Activated CD8-positive, alpha-beta T cell treated with anti-CD3 and anti-CD28 coated beads for 36 hours (primary cell): ENCODE measurements at regions not wholly inside any gene's neighbourhood (a gene's known extent, or its start where the extent isn't known, plus 50 kb on each side); places are given as distances from the start of the nearest gene placed in this dataset.

Source experiments
- ATAC-seq: fragments of 200-7000 bp; cut with Tn5 transposase; one replicate; pipeline ENCODE4 v1.10.0; 2021; ENCODE audit warnings: mild to moderate bottlenecking, moderate library complexity
- CTCF ChIA-PET: fragments of 350-600 bp; sonication (Branson Sonifier 250); formaldehyde crosslinking; loops from one replicate; lab custom pipeline; 2021; ENCODE audit warnings: antibody characterized with exemption; lab: Charles Lee
- POLR2A ChIA-PET: fragments of 350-600 bp; sonication (Branson Sonifier 250); formaldehyde crosslinking; loops from one replicate; lab custom pipeline; 2021; ENCODE audit warnings: antibody characterized with exemption; lab: Charles Lee
- DNase-seq: peaks from one replicate; pipeline ENCODE4 v3.0.0-alpha.2; 2020
- H3K27ac Mint-ChIP-seq: one replicate; pipeline ENCODE4 v1.8.0; 2021; ENCODE audit warnings: mild to moderate bottlenecking, mixed read lengths
- H3K27me3 Mint-ChIP-seq: one replicate; pipeline ENCODE4 v1.8.0; 2021; ENCODE audit warnings: mixed read lengths
- H3K36me3 Mint-ChIP-seq: one replicate; pipeline ENCODE4 v1.8.0; 2021; ENCODE audit warnings: low read depth, mixed read lengths
- H3K4me1 Mint-ChIP-seq: one replicate; pipeline ENCODE4 v1.8.0; 2021; ENCODE audit warnings: low read depth, mixed read lengths
- H3K4me3 Mint-ChIP-seq: one replicate; pipeline ENCODE4 v1.8.0; 2021; ENCODE audit warnings: mild to moderate bottlenecking, moderate library complexity, mixed read lengths
- H3K9me3 Mint-ChIP-seq: one replicate; pipeline ENCODE4 v1.8.0; 2021; ENCODE audit warnings: mixed read lengths
- intact Hi-C: fragments of 100-400 bp; cut with micrococcal nuclease; formaldehyde crosslinking; loops from one replicate; pipeline ENCODE4 v1.10.0; 2022
- TF ChIP-seq, protein P1 (sequence below): fragments of 200-600 bp; IDR thresholded peaks from one replicate; pipeline ENCODE4 v1.8.0; 2022; ENCODE audit warnings: antibody characterized with exemption, mild to moderate bottlenecking

DNA sequence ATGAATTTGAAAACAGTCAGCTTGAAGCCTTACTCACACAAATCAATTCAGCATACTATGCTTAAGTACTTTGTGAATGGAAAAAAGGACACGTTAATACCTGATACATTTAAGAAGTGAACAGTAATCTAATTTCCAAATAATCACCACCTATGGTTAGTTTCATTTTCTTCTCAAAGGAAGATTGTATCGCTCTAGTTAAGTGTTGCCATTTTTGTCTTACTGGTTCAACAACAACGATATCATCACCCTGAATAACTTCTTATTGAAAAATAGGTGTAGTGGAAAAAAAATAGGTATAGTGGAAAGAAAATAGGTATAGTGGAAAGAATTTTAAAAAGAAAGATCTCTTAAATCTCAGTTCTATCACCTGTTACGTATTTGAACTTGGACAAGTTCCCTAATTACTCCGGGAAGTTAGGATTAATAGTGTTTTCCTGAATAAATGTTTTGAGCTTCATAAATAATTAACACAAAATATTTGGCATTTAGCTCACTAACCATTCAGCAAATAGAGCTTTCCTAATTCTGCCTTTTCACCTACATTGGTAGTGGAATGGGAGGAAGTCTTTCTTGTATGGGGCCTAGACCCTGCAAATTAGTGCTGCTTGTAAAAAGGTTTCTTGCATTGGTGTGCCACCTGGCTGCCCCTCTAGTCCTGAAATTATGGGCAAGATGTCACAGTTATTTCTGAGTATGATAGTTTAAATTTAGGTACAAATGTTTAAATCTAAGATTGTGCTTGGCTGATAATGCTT is 502.6 kb upstream of the NMUR2 start:
- CTCF ChIA-PET, result no interaction called here
- DNase-seq (no peak), ATAC-seq (no peak)
- intact Hi-C loops, result no loop called here
- peaks cover 14% of the 10 kb centered on the region for H3K9me3 Mint-ChIP-seq
- no peak overlapping the region for H3K4me3 Mint-ChIP-seq
- H3K27ac Mint-ChIP-seq, result no peak overlapping the region
- TF ChIP-seq, protein P1, sequence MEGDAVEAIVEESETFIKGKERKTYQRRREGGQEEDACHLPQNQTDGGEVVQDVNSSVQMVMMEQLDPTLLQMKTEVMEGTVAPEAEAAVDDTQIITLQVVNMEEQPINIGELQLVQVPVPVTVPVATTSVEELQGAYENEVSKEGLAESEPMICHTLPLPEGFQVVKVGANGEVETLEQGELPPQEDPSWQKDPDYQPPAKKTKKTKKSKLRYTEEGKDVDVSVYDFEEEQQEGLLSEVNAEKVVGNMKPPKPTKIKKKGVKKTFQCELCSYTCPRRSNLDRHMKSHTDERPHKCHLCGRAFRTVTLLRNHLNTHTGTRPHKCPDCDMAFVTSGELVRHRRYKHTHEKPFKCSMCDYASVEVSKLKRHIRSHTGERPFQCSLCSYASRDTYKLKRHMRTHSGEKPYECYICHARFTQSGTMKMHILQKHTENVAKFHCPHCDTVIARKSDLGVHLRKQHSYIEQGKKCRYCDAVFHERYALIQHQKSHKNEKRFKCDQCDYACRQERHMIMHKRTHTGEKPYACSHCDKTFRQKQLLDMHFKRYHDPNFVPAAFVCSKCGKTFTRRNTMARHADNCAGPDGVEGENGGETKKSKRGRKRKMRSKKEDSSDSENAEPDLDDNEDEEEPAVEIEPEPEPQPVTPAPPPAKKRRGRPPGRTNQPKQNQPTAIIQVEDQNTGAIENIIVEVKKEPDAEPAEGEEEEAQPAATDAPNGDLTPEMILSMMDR, result no peak
- H3K4me1 Mint-ChIP-seq, result no peaks in the 10 kb centered on the region
- POLR2A ChIA-PET, result no interaction called here
- H3K27me3 Mint-ChIP-seq, result no peaks in the 10 kb centered on the region
- no peaks in the 10 kb centered on the region for H3K36me3 Mint-ChIP-seq

DNA sequence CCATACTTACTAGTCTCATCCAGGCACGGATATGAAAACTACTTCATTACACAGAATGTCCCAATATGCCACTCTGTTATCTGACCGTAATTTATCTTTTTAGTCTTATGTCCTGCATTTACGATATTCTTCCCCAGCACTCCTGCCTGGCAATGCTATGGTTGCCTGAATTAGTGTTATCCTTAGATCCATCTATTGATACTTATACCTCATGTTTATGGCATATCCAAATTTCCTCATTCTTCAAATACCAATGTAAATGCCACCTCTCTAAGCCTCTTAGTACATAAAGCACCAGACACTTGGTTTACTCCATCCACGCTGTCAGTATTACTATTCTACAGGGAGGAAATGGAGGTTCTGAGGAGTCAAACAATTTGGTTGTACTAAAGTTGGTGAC is 507.8 kb upstream of the NMUR2 start:
- H3K4me3 Mint-ChIP-seq, result no peak overlapping the region
- intact Hi-C loops, result no loop called here
- H3K36me3 Mint-ChIP-seq, result no peaks in the 10 kb centered on the region
- ChIA-PET POLR2A (no interaction called here), CTCF (no interaction called here)
- ATAC-seq, result no peak
- no peaks in the 10 kb centered on the region for H3K4me1 Mint-ChIP-seq
- peaks cover 12% of the 10 kb centered on the region for H3K9me3 Mint-ChIP-seq
- TF ChIP-seq, protein P1, result no peak
- DNase-seq, result no peak
- H3K27me3 Mint-ChIP-seq, result no peaks in the 10 kb centered on the region
- no peak overlapping the region for H3K27ac Mint-ChIP-seq

DNA sequence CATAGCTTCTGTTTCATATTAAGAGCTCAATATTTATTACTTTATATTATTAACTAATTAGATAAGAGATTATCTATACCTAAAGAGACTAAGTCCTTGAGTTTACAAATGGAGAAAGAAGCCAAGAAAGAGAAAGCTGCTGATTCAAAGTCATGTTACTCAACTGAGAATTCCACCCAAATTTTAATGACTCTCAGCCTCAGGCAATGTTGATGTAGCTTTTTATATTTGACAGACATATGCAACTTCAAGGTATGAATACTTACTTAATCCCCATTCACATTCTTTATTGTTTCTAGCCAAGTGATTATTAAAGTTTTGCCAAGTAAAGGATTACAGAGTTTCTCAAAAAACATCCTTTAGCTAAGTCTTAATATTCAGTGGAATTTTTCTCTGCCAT is 527.5 kb upstream of the NMUR2 start:
- CTCF ChIA-PET, result no interaction called here
- Mint-ChIP-seq H3K4me3 (no peak overlapping the region), H3K4me1 (no peaks in the 10 kb centered on the region), H3K9me3 (peaks cover under 1% of the 10 kb centered on the region), H3K36me3 (no peaks in the 10 kb centered on the region), H3K27ac (no peak overlapping the region), H3K27me3 (no peaks in the 10 kb centered on the region)
- POLR2A ChIA-PET, result no interaction called here
- ATAC-seq (no peak), DNase-seq (no peak)
- TF ChIP-seq, protein P1, result no peak
- intact Hi-C loops, result no loop called here

DNA sequence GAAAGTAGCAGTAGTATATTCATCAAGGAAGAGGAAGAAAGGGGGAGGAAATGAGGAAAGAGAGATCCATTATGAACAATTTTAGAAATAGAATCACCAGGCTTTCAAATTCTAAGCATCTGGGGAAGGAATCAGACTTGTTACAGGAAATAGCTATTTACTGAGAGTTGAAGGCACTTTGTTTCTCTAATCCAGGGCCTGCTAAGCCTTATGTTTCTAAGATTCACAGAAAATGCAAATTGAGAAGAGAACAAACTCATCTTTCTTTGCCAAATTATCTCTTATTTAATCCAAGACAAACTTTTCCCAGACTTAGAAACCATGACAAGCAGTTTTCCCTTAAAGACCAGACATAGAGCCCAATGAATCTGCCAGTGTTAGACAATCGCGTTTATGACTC is 528.0 kb upstream of the NMUR2 start:
- ATAC-seq, result no peak
- CTCF ChIA-PET, result no interaction called here
- Mint-ChIP-seq H3K4me3 (no peak overlapping the region), H3K36me3 (no peaks in the 10 kb centered on the region), H3K27me3 (no peaks in the 10 kb centered on the region), H3K4me1 (no peaks in the 10 kb centered on the region), H3K9me3 (peaks cover 3% of the 10 kb centered on the region), H3K27ac (no peak overlapping the region)
- POLR2A ChIA-PET, result no interaction called here
- intact Hi-C loops, result no loop called here
- TF ChIP-seq, protein P1, result no peak
- no peak for DNase-seq

DNA sequence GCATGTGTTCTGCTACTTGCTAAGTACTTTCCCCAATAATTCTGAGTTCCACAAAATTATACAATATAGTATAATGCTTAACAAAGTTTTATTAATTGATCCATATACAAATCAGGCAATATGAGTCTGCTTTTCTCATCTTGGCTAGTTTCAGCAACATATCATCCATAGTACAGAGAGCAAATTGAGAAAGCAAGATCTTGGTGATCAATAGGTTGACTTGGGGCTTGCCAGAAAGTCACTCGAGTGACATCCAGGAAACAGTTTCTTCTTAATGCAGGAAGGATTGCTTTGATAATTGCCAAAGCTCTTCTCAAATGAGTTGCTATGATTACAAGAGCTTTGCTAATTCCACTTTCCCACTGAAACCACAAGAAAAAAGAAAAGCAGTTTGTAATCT is 533.6 kb upstream of the NMUR2 start:
- ATAC-seq (no peak), DNase-seq (no peak)
- Mint-ChIP-seq H3K36me3 (no peaks in the 10 kb centered on the region), H3K9me3 (peaks cover 11% of the 10 kb centered on the region), H3K4me1 (no peaks in the 10 kb centered on the region), H3K27me3 (no peaks in the 10 kb centered on the region), H3K4me3 (no peak overlapping the region), H3K27ac (no peak overlapping the region)
- POLR2A ChIA-PET, result no interaction called here
- TF ChIP-seq, protein P1, result no peak
- CTCF ChIA-PET, result no interaction called here
- intact Hi-C loops, result no loop called here
